IMR-90 (cell line): ENCODE measurements at regions not wholly inside any gene's neighbourhood (a gene's known extent, or its start where the extent isn't known, plus 50 kb on each side); places are given as distances from the start of the nearest gene placed in this dataset.
A peak's percentile ranks its signal among the peaks of the same experiment; 100 is the strongest.

Experiments
- ATAC-seq: fragments of 200-7000 bp; cut with Tn5 transposase; 2 replicates; pipeline ENCODE4 v1.9.1; 2020; ENCODE audit warnings: low read depth, mild to moderate bottlenecking, moderate library complexity
- BruUV-seq: library from RNA; stranded (reverse); fragments of 400-500 nt; replicated peaks from 2 replicates; lab custom pipeline; 2021; lab: Mats Ljungman, UMichigan
- CTCF ChIA-PET: fragments of 300-600 bp; formaldehyde crosslinking; extraction: SDS; loops from one replicate; lab custom pipeline; 2021; ENCODE audit warnings: antibody characterized with exemption; lab: Yijun Ruan, JAX
- POLR2A ChIA-PET: fragments of 300-600 bp; sonication (Branson Sonifier 250); formaldehyde crosslinking; loops from one replicate; lab custom pipeline; 2022; ENCODE audit warnings: antibody characterized with exemption; ENCODE audit not compliant: unreplicated experiment; lab: Charles Lee
- DNase-seq: peaks from one replicate; pipeline ENCODE4 v3.0.0; 2013
- H2AFZ ChIP-seq: replicated peaks from 2 replicates; pipeline ENCODE3; 2013; ENCODE audit warnings: low read length, mild to moderate bottlenecking; ENCODE audit not compliant: poor library complexity
- H2AK5ac ChIP-seq: 2 replicates; pipeline ENCODE4 v1.6.1; 2013; ENCODE audit warnings: low read depth, low read length, inconsistent platforms
- H2AK9ac ChIP-seq: replicated peaks from 2 replicates; pipeline ENCODE3; 2013; ENCODE audit warnings: mild to moderate bottlenecking, low read depth, low read length, moderate library complexity; ENCODE audit not compliant: poor library complexity
- H2BK120ac ChIP-seq: 2 replicates; pipeline ENCODE4 v1.6.1; 2013; ENCODE audit warnings: low read depth, low read length, inconsistent platforms
- H2BK15ac ChIP-seq: 3 replicates; pipeline ENCODE4 v1.6.1; 2013; ENCODE audit warnings: low read depth, low read length, inconsistent platforms
- H2BK20ac ChIP-seq: 2 replicates; pipeline ENCODE4 v1.6.1; 2013; ENCODE audit warnings: low read depth, mild to moderate bottlenecking, inconsistent platforms, low read length, moderate library complexity
- H2BK5ac ChIP-seq: 2 replicates; pipeline ENCODE4 v1.6.1; 2013; ENCODE audit warnings: mild to moderate bottlenecking, low read depth, low read length, inconsistent platforms; ENCODE audit not compliant: poor library complexity, severe bottlenecking
- H3K14ac ChIP-seq: replicated peaks from 2 replicates; pipeline ENCODE4 v1.6.1; 2013; ENCODE audit warnings: low read depth, low read length, inconsistent platforms
- H3K18ac ChIP-seq: 2 replicates; pipeline ENCODE4 v1.6.1; 2013; ENCODE audit warnings: low read depth, low read length, control low read depth
- H3K23ac ChIP-seq: 2 replicates; pipeline ENCODE4 v1.6.1; 2013; ENCODE audit warnings: low read depth, low read length, inconsistent platforms
- H3K27ac ChIP-seq: 2 replicates; pipeline ENCODE4 v1.5.1; 2013; ENCODE audit warnings: mild to moderate bottlenecking, control low read depth, low read length; ENCODE audit not compliant: insufficient read depth
- H3K27me3 ChIP-seq: 2 replicates; pipeline ENCODE4 v1.6.1; 2013; ENCODE audit warnings: low read length; ENCODE audit not compliant: control insufficient read depth, insufficient read depth
- H3K36me3 ChIP-seq: 2 replicates; pipeline ENCODE4 v1.6.1; 2013; ENCODE audit warnings: low read length, mixed read lengths; ENCODE audit not compliant: control insufficient read depth, insufficient read depth
- H3K4ac ChIP-seq: 2 replicates; pipeline ENCODE4 v1.6.1; 2013; ENCODE audit warnings: low read depth, low read length, inconsistent platforms
- H3K4me1 ChIP-seq: 2 replicates; pipeline ENCODE4 v1.6.1; 2013; ENCODE audit warnings: low read length, mixed read lengths; ENCODE audit not compliant: control insufficient read depth, insufficient read depth
- H3K4me2 ChIP-seq: 2 replicates; pipeline ENCODE4 v1.6.1; 2013; ENCODE audit warnings: low read depth, mild to moderate bottlenecking, control low read depth, low read length, moderate library complexity
- H3K4me3 ChIP-seq: 2 replicates; pipeline ENCODE4 v1.5.1; 2013; ENCODE audit warnings: low read depth, mild to moderate bottlenecking, control low read depth, low read length, moderate library complexity; ENCODE audit not compliant: insufficient read depth
- H3K56ac ChIP-seq: 2 replicates; pipeline ENCODE4 v1.6.1; 2013; ENCODE audit warnings: low read length, inconsistent platforms; ENCODE audit not compliant: insufficient read depth; ENCODE audit errors: extremely low read depth
- H3K79me1 ChIP-seq, 2 experiments: 2 replicates each; pipeline ENCODE4 v1.6.1; 2013; ENCODE audit warnings: low read length in 2 of 2, inconsistent platforms in 1 of 2, low read depth in 1 of 2
- H3K9ac ChIP-seq: 2 replicates; pipeline ENCODE4 v1.6.1; 2013; ENCODE audit warnings: low read depth, low read length, control low read depth
- H3K9me1 ChIP-seq: 2 replicates; pipeline ENCODE4 v1.6.1; 2013; ENCODE audit warnings: low read length, inconsistent platforms; ENCODE audit not compliant: insufficient read depth
- H3K9me3 ChIP-seq: 2 replicates; pipeline ENCODE4 v1.6.1; 2013; ENCODE audit warnings: low read length; ENCODE audit not compliant: control insufficient read depth, insufficient read depth
- H4K20me1 ChIP-seq: 2 replicates; pipeline ENCODE4 v1.6.1; 2013; ENCODE audit warnings: low read length, inconsistent platforms; ENCODE audit not compliant: insufficient read depth
- H4K5ac ChIP-seq: 2 replicates; pipeline ENCODE4 v1.6.1; 2013; ENCODE audit warnings: mild to moderate bottlenecking, low read depth, low read length, control low read depth
- H4K8ac ChIP-seq, 2 experiments: 2 replicates each; pipeline ENCODE4 v1.6.1; 2013; ENCODE audit warnings: low read depth in 2 of 2, low read length in 2 of 2, control low read depth in 1 of 2, inconsistent platforms in 1 of 2
- H4K91ac ChIP-seq: 2 replicates; pipeline ENCODE4 v1.6.1; 2013; ENCODE audit warnings: low read depth, low read length, inconsistent platforms; ENCODE audit not compliant: insufficient read depth
- BHLHE40 ChIP-seq: fragments of 150-350 bp; IDR thresholded peaks from 2 replicates; pipeline ENCODE4 v1.6.1; 2016; ENCODE audit warnings: mild to moderate bottlenecking, low read depth, low read length
- CEBPB ChIP-seq: IDR thresholded peaks from 2 replicates; pipeline ENCODE4 v1.6.1; 2012; ENCODE audit warnings: low read depth, low read length, improper control_type of control experiment
- CHD1 ChIP-seq: IDR thresholded peaks from 2 replicates; pipeline ENCODE4 v1.6.1; 2012; ENCODE audit warnings: low read depth, low read length, improper control_type of control experiment
- ELK1 ChIP-seq: fragments of 150-350 bp; IDR thresholded peaks from 2 replicates; pipeline ENCODE4 v1.6.1; 2016; ENCODE audit warnings: low read depth, mild to moderate bottlenecking, low read length, moderate library complexity, borderline replicate concordance
- FOS ChIP-seq: fragments of 150-350 bp; IDR thresholded peaks from 2 replicates; pipeline ENCODE4 v1.6.1; 2016; ENCODE audit warnings: low read depth, low read length
- MAFK ChIP-seq: IDR thresholded peaks from 2 replicates; pipeline ENCODE4 v1.6.1; 2012; ENCODE audit warnings: low read depth, low read length, improper control_type of control experiment
- MAZ ChIP-seq: IDR thresholded peaks from 2 replicates; pipeline ENCODE4 v1.6.1; 2012; ENCODE audit warnings: low read depth, mild to moderate bottlenecking, low read length, improper control_type of control experiment, moderate library complexity, borderline replicate concordance
- MXI1 ChIP-seq: IDR thresholded peaks from 2 replicates; pipeline ENCODE4 v1.6.1; 2012; ENCODE audit warnings: low read depth, mild to moderate bottlenecking, low read length, moderate library complexity, borderline replicate concordance
- NFE2L2 ChIP-seq: fragments of 150-350 bp; IDR thresholded peaks from 2 replicates; pipeline ENCODE4 v1.6.1; 2016; ENCODE audit warnings: low read depth, mild to moderate bottlenecking, low read length
- POLR2A ChIP-seq: IDR thresholded peaks from 2 replicates; pipeline ENCODE4 v1.6.1; 2012; ENCODE audit warnings: mild to moderate bottlenecking, low read depth, low read length
- RAD21 ChIP-seq: IDR thresholded peaks from 2 replicates; pipeline ENCODE4 v1.6.1; 2012; ENCODE audit warnings: low read length, improper control_type of control experiment
- RCOR1 ChIP-seq: IDR thresholded peaks from 2 replicates; pipeline ENCODE4 v1.6.1; 2012; ENCODE audit warnings: mild to moderate bottlenecking, low read length, improper control_type of control experiment; ENCODE audit not compliant: insufficient replicate concordance
- RFX5 ChIP-seq: IDR thresholded peaks from 2 replicates; pipeline ENCODE4 v1.8.0; 2012; ENCODE audit warnings: low read depth, mild to moderate bottlenecking, low read length, moderate library complexity
- SMC3 ChIP-seq: fragments of 150-350 bp; IDR thresholded peaks from 2 replicates; pipeline ENCODE4 v1.6.1; 2016; ENCODE audit warnings: low read depth, mild to moderate bottlenecking, antibody characterized with exemption, low read length, moderate library complexity
- WGBS, 2 experiments: methylation state at CpG; one replicate each; pipeline versions ENCODE4 v1.1.5 to v1.1.7; 2013; ENCODE audit warnings: missing lambda C conversion rate in 2 of 2; ENCODE audit not compliant: insufficient read length in 1 of 2; ENCODE audit errors: extremely low coverage in 2 of 2; 5-methylcytosine and 5-hydroxymethylcytosine counted together
- dilution Hi-C: fragments of 300-500 bp; cut with HindIII; formaldehyde crosslinking; loops from one replicate; pipeline ENCODE4 v1.14.3; 2018; ENCODE audit warnings: low sequenced_read_pairs; ENCODE audit not compliant: unreplicated experiment
- in situ Hi-C: fragments of 300-500 bp; cut with MboI; formaldehyde crosslinking; loops from 3 replicates; pipeline ENCODE4 v1.14.3; 2019; ENCODE audit warnings: low sequenced_read_pairs, inconsistent platforms, mixed read lengths
- intact Hi-C: fragments of 100-400 bp; cut with micrococcal nuclease; formaldehyde crosslinking; loops from 2 replicates; pipeline ENCODE4 v1.10.0; 2022
- TF ChIP-seq, protein P1 (sequence below): fragments of 150-350 bp; IDR thresholded peaks from 2 replicates; pipeline ENCODE4 v1.6.1; 2017; ENCODE audit warnings: mild to moderate bottlenecking, antibody characterized with exemption, low read length, low read depth
- TF ChIP-seq, protein P2 (sequence below): conservative IDR thresholded peaks from 2 replicates; pipeline ENCODE4 v1.5.1; 2012; ENCODE audit warnings: mild to moderate bottlenecking, low read depth, low read length, improper control_type of control experiment

GRCh38 chr14:51336734-51337133, 96.7 kb downstream of the TMX1 start:
- ATAC-seq = no peak

More at GRCh38 chr14:51336734-51337133, 96.7 kb downstream of the TMX1 start:
- Histone ChIP-seq H3K14ac (no peak overlapping the region), H3K4me1 (peaks cover 16% of the 10 kb centered on the region; the same call in 1 of the 2 replicates), H4K5ac (peak overlapping the region; percentile 19; the same call in 1 of the 2 replicates), H2BK5ac (no peak overlapping the region), H2AFZ (no peak overlapping the region), H3K23ac (no peak overlapping the region), H3K36me3 (no peaks in the 10 kb centered on the region), H2AK5ac (no peak overlapping the region; the same call in 1 of the 2 replicates), H2AK9ac (no peak overlapping the region), H2BK15ac (no peak overlapping the region), H3K27me3 (no peaks in the 10 kb centered on the region), H4K91ac (no peak overlapping the region), H3K4me3 (no peak overlapping the region), H3K27ac (no peak overlapping the region), H3K9me3 (no peaks in the 10 kb centered on the region), H2BK20ac (no peak overlapping the region), H3K56ac (no peak overlapping the region), H3K4ac (no peak overlapping the region), H3K79me1 (no peaks in the 10 kb centered on the region), H3K9me1 (no peaks in the 10 kb centered on the region), H3K18ac (no peak overlapping the region), H3K9ac (no peak overlapping the region), H3K4me2 (no peak overlapping the region), H4K20me1 (no peaks in the 10 kb centered on the region), H4K8ac (no peak overlapping the region), H2BK120ac (no peak overlapping the region)
- no TSS peak for BruUV-seq
- intact Hi-C loops = no loop called here
- no CpG with 5 or more reads among the region's 2 CpGs for WGBS, 2 experiments
- in situ Hi-C loops = no loop called here
- DNase-seq = no peak
- dilution Hi-C loops = no loop called here
- ChIA-PET CTCF (no interaction called here), POLR2A (no interaction called here)
- TF ChIP-seq SMC3 = no peak
- TF ChIP-seq CEBPB = no peak
- no peak for TF ChIP-seq MXI1
- no peak for TF ChIP-seq MAFK
- TF ChIP-seq, protein P1, sequence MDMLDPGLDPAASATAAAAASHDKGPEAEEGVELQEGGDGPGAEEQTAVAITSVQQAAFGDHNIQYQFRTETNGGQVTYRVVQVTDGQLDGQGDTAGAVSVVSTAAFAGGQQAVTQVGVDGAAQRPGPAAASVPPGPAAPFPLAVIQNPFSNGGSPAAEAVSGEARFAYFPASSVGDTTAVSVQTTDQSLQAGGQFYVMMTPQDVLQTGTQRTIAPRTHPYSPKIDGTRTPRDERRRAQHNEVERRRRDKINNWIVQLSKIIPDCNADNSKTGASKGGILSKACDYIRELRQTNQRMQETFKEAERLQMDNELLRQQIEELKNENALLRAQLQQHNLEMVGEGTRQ = no peak
- no peak for TF ChIP-seq CHD1
- no peak for TF ChIP-seq BHLHE40
- TF ChIP-seq NFE2L2 = no peak
- no peak for TF ChIP-seq ELK1
- no peak for TF ChIP-seq RFX5
- TF ChIP-seq MAZ = no peak
- TF ChIP-seq, protein P2, sequence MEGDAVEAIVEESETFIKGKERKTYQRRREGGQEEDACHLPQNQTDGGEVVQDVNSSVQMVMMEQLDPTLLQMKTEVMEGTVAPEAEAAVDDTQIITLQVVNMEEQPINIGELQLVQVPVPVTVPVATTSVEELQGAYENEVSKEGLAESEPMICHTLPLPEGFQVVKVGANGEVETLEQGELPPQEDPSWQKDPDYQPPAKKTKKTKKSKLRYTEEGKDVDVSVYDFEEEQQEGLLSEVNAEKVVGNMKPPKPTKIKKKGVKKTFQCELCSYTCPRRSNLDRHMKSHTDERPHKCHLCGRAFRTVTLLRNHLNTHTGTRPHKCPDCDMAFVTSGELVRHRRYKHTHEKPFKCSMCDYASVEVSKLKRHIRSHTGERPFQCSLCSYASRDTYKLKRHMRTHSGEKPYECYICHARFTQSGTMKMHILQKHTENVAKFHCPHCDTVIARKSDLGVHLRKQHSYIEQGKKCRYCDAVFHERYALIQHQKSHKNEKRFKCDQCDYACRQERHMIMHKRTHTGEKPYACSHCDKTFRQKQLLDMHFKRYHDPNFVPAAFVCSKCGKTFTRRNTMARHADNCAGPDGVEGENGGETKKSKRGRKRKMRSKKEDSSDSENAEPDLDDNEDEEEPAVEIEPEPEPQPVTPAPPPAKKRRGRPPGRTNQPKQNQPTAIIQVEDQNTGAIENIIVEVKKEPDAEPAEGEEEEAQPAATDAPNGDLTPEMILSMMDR = no peak
- no peak for TF ChIP-seq RCOR1
- TF ChIP-seq RAD21 = no peak
- TF ChIP-seq POLR2A = no peak
- no peak for TF ChIP-seq FOS
